ENCODE measurements at regions not wholly inside any gene's neighbourhood (a gene's known extent, or its start where the extent isn't known, plus 50 kb on each side); places are given as distances from the start of the nearest gene placed in this dataset.
A peak's percentile ranks its signal among the peaks of the same experiment; 100 is the strongest.

GRCh38 chr3:104961851-104962250, 404.9 kb upstream of the ALCAM start:
- DNase-seq (ENCODE audit: low read depth) = no peak
- no peak overlapping the region for H3K4me3 ChIP-seq (ENCODE audit: low read length)
- no peak for TF ChIP-seq CTCF (conservative IDR thresholded peaks at IDR 0.05; ENCODE audit: low read length)

GRCh38 chr3:104974316-104974715, 392.4 kb upstream of the ALCAM start:
- no peak for TF ChIP-seq CTCF (conservative IDR thresholded peaks at IDR 0.05; ENCODE audit: low read length)
- DNase-seq (ENCODE audit: low read depth) = no peak

GRCh38 chr3:104977719-104978118, 389.0 kb upstream of the ALCAM start:
- H3K4me3 ChIP-seq (ENCODE audit: low read length) = no peak overlapping the region
- no peak for DNase-seq (ENCODE audit: low read depth)
- TF ChIP-seq CTCF (conservative IDR thresholded peaks at IDR 0.05; ENCODE audit: low read length) = no peak

More at GRCh38 chr3:104974316-104974715, 392.4 kb upstream of the ALCAM start:
- H3K4me3 ChIP-seq (ENCODE audit: low read length) = no peak overlapping the region

DNA sequence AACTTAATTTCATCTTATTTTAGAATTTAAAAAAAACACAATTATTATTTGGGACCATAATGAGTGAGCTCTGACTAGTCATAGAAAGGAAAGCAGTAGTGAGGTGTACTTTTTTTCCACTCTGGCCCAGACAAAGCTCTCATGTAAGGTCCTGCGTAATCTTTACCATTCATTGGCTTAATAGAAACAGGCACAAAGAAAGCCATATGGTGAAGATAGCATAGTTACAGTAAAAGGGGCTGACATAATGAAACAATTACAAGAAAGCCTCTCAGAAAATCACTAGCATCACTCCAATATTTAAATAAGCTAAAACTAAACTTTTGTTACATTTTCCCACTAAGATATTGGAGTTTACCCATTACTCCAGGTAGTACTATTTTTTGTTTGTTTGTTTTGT, 384.6 kb upstream of the ALCAM start:
- H3K4me3 ChIP-seq (ENCODE audit: low read length) = no peak overlapping the region
- DNase-seq (ENCODE audit: low read depth) = no peak
- no peak for TF ChIP-seq CTCF (conservative IDR thresholded peaks at IDR 0.05; ENCODE audit: low read length)

DNA sequence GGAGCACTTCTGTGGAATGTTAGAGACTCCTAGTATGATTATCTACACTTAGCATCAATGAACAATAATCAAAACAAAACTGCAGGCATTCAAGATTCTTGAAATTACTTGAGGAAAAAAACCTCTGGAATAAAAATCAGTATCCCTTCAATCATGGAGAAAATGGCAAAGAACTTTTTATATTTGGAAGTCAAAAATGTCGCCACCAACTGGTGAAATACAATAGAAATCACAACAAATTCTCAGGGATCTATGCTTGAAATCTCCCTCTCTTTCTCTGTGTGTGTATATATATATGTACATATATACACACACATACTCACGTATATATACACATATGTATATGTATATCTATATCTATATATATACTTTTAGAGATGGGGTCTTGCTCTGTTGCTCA, 378.9 kb upstream of the ALCAM start:
- H3K4me3 ChIP-seq (ENCODE audit: low read length) = no peak overlapping the region
- DNase-seq (ENCODE audit: low read depth) = no peak
- peak; percentile 12; the same call in 1 of the 2 replicates for TF ChIP-seq CTCF (conservative IDR thresholded peaks at IDR 0.05; ENCODE audit: low read length)

DNA sequence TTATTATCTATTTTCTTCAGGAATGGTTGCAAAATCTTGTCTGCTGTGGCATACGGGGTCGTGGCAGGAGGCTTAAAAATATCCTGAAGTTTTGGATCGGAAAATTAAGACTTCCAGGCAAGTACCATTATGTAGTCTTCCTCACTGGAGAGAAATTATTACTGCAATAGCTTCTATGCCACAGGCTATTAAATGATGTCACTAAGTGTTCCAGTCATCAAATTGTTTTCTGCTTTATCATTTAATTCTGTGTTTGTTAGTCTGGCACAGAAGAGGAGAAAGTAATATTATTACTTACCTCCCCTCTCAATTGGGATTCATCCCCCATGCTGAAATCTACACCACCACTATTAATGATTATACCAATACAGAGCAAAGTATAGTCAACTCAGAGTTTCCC, 378.2 kb upstream of the ALCAM start:
- TF ChIP-seq CTCF (conservative IDR thresholded peaks at IDR 0.05; ENCODE audit: low read length) = no peak
- no peak overlapping the region for H3K4me3 ChIP-seq (ENCODE audit: low read length)
- DNase-seq (ENCODE audit: low read depth) = no peak

DNA sequence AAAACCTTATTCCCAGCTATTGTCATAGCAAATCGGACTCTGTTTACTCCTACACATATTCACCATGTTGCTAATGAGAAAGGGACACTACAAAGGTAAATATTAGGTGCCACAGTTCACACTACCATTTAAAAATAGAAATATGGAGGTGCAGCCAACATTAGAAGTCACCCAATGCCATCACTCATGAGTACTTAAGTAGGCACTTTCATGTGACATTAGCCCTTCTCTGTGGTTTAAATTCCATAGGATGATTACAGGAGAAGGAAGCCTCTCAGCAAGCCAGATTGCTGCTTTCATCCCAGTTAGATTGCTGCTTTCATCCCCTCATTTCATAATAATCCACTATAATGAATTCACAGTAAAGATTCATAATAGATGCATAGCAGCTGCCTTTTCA, 376.8 kb upstream of the ALCAM start:
- no peak overlapping the region for H3K4me3 ChIP-seq (ENCODE audit: low read length)
- peak; percentile 5 for DNase-seq (ENCODE audit: low read depth)
- TF ChIP-seq CTCF (conservative IDR thresholded peaks at IDR 0.05; ENCODE audit: low read length) = no peak
